K562 (cell line): ENCODE measurements at regions not wholly inside any gene's neighbourhood (a gene's known extent, or its start where the extent isn't known, plus 50 kb on each side); places are given as distances from the start of the nearest gene placed in this dataset.

ENCODE experiments used
- ATAC-seq: fragments of 200-7000 bp; cut with Tn5 transposase; 3 replicates; pipeline ENCODE4 v1.9.1; 2020; ENCODE audit warnings: moderate library complexity
- BruUV-seq: library from RNA; stranded (reverse); fragments of 400-500 nt; replicated peaks from 2 replicates; lab custom pipeline; 2021; lab: Mats Ljungman, UMichigan
- CTCF ChIA-PET: fragments of 300-600 bp; formaldehyde crosslinking; extraction: SDS; loops from one replicate; lab custom pipeline; 2021; ENCODE audit warnings: low intra/inter-chr PET ratio; lab: Yijun Ruan, JAX
- POLR2A ChIA-PET: fragments of 300-600, 350-650 bp; sonication (Branson Sonifier 250); formaldehyde crosslinking; extraction: SDS; loops from one replicate; lab custom pipeline; 2021; ENCODE audit warnings: antibody characterized with exemption, inconsistent platforms; lab: Yijun Ruan, JAX
- DNase-seq, 4 experiments: peaks; one replicate each; pipeline versions ENCODE4 v3.0.0 to v3.0.0-alpha.2; 2011 to 2018; ENCODE audit warnings: low spot score in 3 of 4, mixed read lengths in 3 of 4; ENCODE audit errors: extremely low read depth in 1 of 4
- FAIRE-seq: peaks from 2 replicates; lab custom pipeline; 2011; peaks lifted over from hg19 to GRCh38; lab: Jason Lieb, UNC
- H2AFZ ChIP-seq: 2 replicates; pipeline ENCODE4 v1.6.0; 2011; ENCODE audit warnings: low read depth, low read length, control low read depth, inconsistent platforms
- H3K27ac ChIP-seq: fragments of 200-600 bp; 3 replicates; pipeline ENCODE4 v1.8.0; 2011; ENCODE audit warnings: low read depth, mild to moderate bottlenecking, control low read depth, inconsistent platforms, low read length, moderate library complexity, mixed read lengths; ENCODE audit errors: extremely low read depth
- H3K27me3 ChIP-seq, 2 experiments: fragments of 300-600 bp in 1 of 2; 2 replicates in 1 of 2; 3 replicates in 1 of 2; pipeline versions ENCODE4 v1.6.0 to v1.8.0; 2011; ENCODE audit warnings: inconsistent platforms in 2 of 2, low read length in 2 of 2, mild to moderate bottlenecking in 1 of 2, mixed read lengths in 1 of 2, moderate library complexity in 1 of 2; ENCODE audit not compliant: control insufficient read depth in 2 of 2, insufficient read depth in 2 of 2
- H3K36me3 ChIP-seq: fragments of 300-600 bp; 3 replicates; pipeline ENCODE4 v1.8.0; 2011; ENCODE audit warnings: mild to moderate bottlenecking, low read length, inconsistent platforms; ENCODE audit not compliant: control insufficient read depth, insufficient read depth
- H3K4me1 ChIP-seq, 2 experiments: fragments of 200-600 bp in 1 of 2; replicated peaks in 1 of 2; 2 replicates in 1 of 2; 3 replicates in 1 of 2; pipeline versions ENCODE4 v1.5.1 to v1.8.0; 2011; ENCODE audit warnings: inconsistent platforms in 2 of 2, low read length in 2 of 2, mild to moderate bottlenecking in 1 of 2, mixed read lengths in 1 of 2, moderate library complexity in 1 of 2; ENCODE audit not compliant: control insufficient read depth in 2 of 2, insufficient read depth in 2 of 2
- H3K4me2 ChIP-seq: 2 replicates; pipeline ENCODE4 v1.6.1; 2011; ENCODE audit warnings: low read length, control low read depth, inconsistent platforms, mixed read lengths; ENCODE audit not compliant: insufficient read depth
- H3K4me3 ChIP-seq: fragments of 200-600 bp; sonication (generic), shearing (Covaris generic); 2 replicates; pipeline ENCODE4 v1.5.1; 2016; ENCODE audit warnings: control low read depth, inconsistent platforms
- H3K79me2 ChIP-seq: fragments of 200-600 bp; 3 replicates; pipeline ENCODE4 v1.8.0; 2011; ENCODE audit warnings: low read length, inconsistent platforms; ENCODE audit not compliant: control insufficient read depth, insufficient read depth
- H3K9ac ChIP-seq, 2 experiments: 2 replicates each; pipeline versions ENCODE4 v1.6.0 to v1.6.1; 2011; ENCODE audit warnings: low read depth in 2 of 2, low read length in 2 of 2, control low read depth in 1 of 2, inconsistent platforms in 1 of 2, mild to moderate bottlenecking in 1 of 2, mixed read lengths in 1 of 2; ENCODE audit not compliant: insufficient read depth in 1 of 2
- H3K9me1 ChIP-seq: one replicate; pipeline ENCODE4 v1.6.0; 2011; ENCODE audit warnings: inconsistent platforms, mild to moderate bottlenecking, low read length, moderate library complexity; ENCODE audit not compliant: control insufficient read depth, insufficient read depth
- H3K9me3 ChIP-seq: replicated peaks from 2 replicates; pipeline ENCODE4 v1.5.1; 2011; ENCODE audit warnings: low read depth, low read length, inconsistent platforms; ENCODE audit not compliant: control insufficient read depth, insufficient read depth
- H4K20me1 ChIP-seq: replicated peaks from 2 replicates; pipeline ENCODE4 v1.6.1; 2011; ENCODE audit warnings: low read length, inconsistent platforms, mixed read lengths; ENCODE audit not compliant: control insufficient read depth, insufficient read depth
- BRF1 ChIP-seq: IDR thresholded peaks from 3 replicates; pipeline ENCODE4 v1.6.1; 2011; ENCODE audit warnings: borderline replicate concordance, mild to moderate bottlenecking; ENCODE audit not compliant: insufficient read length; ENCODE audit errors: extremely low read depth
- GABPB2 ChIP-seq: fragments of 250-450 bp; sonication (Bioruptor Pico); conservative IDR thresholded peaks from 2 replicates; pipeline ENCODE4 v1.5.1; 2021; ENCODE audit warnings: mild to moderate bottlenecking
- GTF2F1 ChIP-seq: IDR thresholded peaks from 2 replicates; pipeline ENCODE4 v1.6.1; 2011; ENCODE audit warnings: low read depth, low read length, improper control_type of control experiment
- NFE2L1 ChIP-seq: fragments of 450-650 bp; IDR thresholded peaks from 2 replicates; pipeline ENCODE4 v1.6.1; 2016; ENCODE audit warnings: missing genetic modification characterization, low read depth, mild to moderate bottlenecking, missing compliant biosample characterization, moderate library complexity, borderline replicate concordance
- POU5F1 ChIP-seq: fragments of 150-350 bp; IDR thresholded peaks from 2 replicates; pipeline ENCODE4 v1.6.1; 2014; ENCODE audit warnings: borderline replicate concordance, low read length, low read depth, mild to moderate bottlenecking; ENCODE audit not compliant: partially characterized antibody
- SMARCE1 ChIP-seq: fragments of 450-650 bp; IDR thresholded peaks from 2 replicates; pipeline ENCODE4 v1.7.1; 2016; ENCODE audit warnings: mild to moderate bottlenecking
- TFAM ChIP-seq: fragments of 250-450 bp; sonication (Bioruptor Pico); conservative IDR thresholded peaks from 2 replicates; pipeline ENCODE4 v1.5.0; 2021; ENCODE audit warnings: mild to moderate bottlenecking, moderate library complexity
- U2AF2 ChIP-seq: fragments of 200-400 bp; formaldehyde crosslinking; optimal IDR thresholded peaks from 2 replicates; pipeline ENCODE3; 2017; ENCODE audit warnings: low read depth, mild to moderate bottlenecking, low read length
- ZNF76 ChIP-seq: fragments of 250-450 bp; sonication (Bioruptor Pico); IDR thresholded peaks from 2 replicates; pipeline ENCODE4 v1.4.0; 2020; ENCODE audit warnings: mild to moderate bottlenecking, moderate library complexity, borderline replicate concordance
- WGBS: fragments of 100-300 bp; shearing (Covaris generic); methylation state at CpG from one replicate; pipeline ENCODE4 v1.1.6; 2016; ENCODE audit warnings: low coverage, mixed read lengths; ENCODE audit not compliant: insufficient coverage; ENCODE audit errors: missing lambda C conversion rate; 5-methylcytosine and 5-hydroxymethylcytosine counted together
- in situ Hi-C: fragments of 300-500 bp; cut with MboI; formaldehyde crosslinking; loops from 4 replicates; pipeline ENCODE4 v1.15.0; 2018; ENCODE audit warnings: inconsistent platforms, mixed read lengths
- intact Hi-C: fragments of 100-400 bp; cut with micrococcal nuclease; formaldehyde crosslinking; loops from 2 replicates; pipeline ENCODE4 v1.14.2; 2022
- TF ChIP-seq, protein P1 (sequence below): sonication (generic); formaldehyde crosslinking; IDR thresholded peaks from 2 replicates; pipeline ENCODE4 v1.8.1; 2023; ENCODE audit warnings: mild to moderate bottlenecking, missing genetic modification reagents
- TF ChIP-seq, protein P2 (sequence below): sonication (generic); formaldehyde crosslinking; IDR thresholded peaks from 2 replicates; pipeline ENCODE4 v1.8.1; 2023; ENCODE audit warnings: mild to moderate bottlenecking, missing genetic modification reagents
- TF ChIP-seq, protein P3 (sequence below), 2 experiments: IDR thresholded peaks in 1 of 2; conservative IDR thresholded peaks in 1 of 2; 2 replicates each; pipeline ENCODE4 v1.6.1; 2016; ENCODE audit warnings: low read depth in 2 of 2, mild to moderate bottlenecking in 1 of 2, missing compliant biosample characterization in 1 of 2, missing genetic modification characterization in 1 of 2, moderate library complexity in 1 of 2

DNA sequence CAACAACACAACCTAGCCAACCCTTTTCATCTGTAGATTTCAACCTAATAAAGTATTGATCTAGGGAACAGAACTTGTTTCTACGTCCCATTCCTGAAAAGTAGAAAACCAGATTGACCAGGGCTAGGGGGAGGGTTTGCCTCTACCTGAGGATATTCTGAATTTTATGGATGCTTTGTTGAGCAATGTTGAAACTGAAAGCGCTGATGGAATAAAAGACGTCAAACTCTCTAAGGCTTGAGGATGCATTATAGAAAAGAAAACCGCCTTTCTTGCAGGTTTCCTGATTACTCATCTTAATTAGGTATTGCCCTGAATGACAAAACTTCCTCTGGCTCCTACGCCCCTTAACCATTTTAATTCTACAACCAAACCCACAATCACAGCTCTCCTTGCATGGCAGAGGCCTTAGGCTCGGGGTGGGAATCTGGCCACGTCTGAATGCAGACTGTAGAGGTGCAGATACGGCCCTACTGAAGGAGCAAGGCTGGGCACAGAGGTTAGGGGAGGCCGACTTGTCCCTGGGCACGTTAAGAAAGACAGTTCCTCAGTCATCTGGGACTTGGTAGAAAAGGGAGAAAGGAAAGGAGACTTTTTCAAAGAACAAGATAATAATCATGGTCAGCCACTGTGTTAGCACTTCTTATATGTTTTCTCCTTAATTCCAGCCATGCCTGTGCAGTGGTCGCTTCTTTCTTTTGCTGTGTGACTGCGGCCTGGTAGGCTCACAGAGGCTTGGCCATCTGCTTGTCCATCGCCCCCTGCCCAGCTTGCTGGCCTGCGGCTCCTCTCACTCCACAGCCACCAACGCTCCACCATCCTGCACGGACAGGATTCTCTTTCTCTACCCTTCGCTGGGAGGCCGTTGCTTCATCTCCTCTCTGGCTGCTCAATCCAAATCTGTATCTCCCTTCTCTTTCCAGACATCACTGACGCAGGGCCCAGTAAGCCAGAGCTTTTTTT is 209.5 kb downstream of the VAPA start:
- 3% methylated on average over 18 of the region's 19 CpGs for WGBS
- Histone ChIP-seq H2AFZ (no peak overlapping the region), H3K27me3 (peaks cover 0 to 36% of the 10 kb centered on the region in 2 experiments; a peak in 2 of 5 replicates), H3K9me3 (no peaks in the 10 kb centered on the region), H3K4me2 (no peak overlapping the region), H3K4me3 (no peak overlapping the region), H3K27ac (no peak overlapping the region), H3K36me3 (no peaks in the 10 kb centered on the region), H3K4me1 (no peaks in the 10 kb centered on the region), H3K9me1 (no peaks in the 10 kb centered on the region), H3K9ac (no peak overlapping the region), H3K79me2 (no peaks in the 10 kb centered on the region), H4K20me1 (no peaks in the 10 kb centered on the region)
- DNase-seq (no peak), FAIRE-seq (no peak), ATAC-seq (no peak)
- no TSS peak for BruUV-seq
- intact Hi-C loops: no loop called here
- ChIA-PET POLR2A (interaction anchor here (0.7 to 1.1 kb wide), 3 partner anchors 11 to 21 kb away, joined by 3 read pairs; no protein-coding TSS in a partner anchor), CTCF (no interaction called here)
- in situ Hi-C loops: no loop called here
- TF ChIP-seq GTF2F1 (no peak), SMARCE1 (no peak), BRF1 (no peak), POU5F1 (no peak), GABPB2 (CRISPR knock-in tag) (no peak), U2AF2 (no peak), NFE2L1 (tag) (no peak), ZNF76 (CRISPR knock-in tag) (no peak), TFAM (CRISPR knock-in tag) (no peak)
- TF ChIP-seq, protein P1, sequence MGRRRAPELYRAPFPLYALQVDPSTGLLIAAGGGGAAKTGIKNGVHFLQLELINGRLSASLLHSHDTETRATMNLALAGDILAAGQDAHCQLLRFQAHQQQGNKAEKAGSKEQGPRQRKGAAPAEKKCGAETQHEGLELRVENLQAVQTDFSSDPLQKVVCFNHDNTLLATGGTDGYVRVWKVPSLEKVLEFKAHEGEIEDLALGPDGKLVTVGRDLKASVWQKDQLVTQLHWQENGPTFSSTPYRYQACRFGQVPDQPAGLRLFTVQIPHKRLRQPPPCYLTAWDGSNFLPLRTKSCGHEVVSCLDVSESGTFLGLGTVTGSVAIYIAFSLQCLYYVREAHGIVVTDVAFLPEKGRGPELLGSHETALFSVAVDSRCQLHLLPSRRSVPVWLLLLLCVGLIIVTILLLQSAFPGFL (CRISPR knock-in tag): no peak
- TF ChIP-seq, protein P2, sequence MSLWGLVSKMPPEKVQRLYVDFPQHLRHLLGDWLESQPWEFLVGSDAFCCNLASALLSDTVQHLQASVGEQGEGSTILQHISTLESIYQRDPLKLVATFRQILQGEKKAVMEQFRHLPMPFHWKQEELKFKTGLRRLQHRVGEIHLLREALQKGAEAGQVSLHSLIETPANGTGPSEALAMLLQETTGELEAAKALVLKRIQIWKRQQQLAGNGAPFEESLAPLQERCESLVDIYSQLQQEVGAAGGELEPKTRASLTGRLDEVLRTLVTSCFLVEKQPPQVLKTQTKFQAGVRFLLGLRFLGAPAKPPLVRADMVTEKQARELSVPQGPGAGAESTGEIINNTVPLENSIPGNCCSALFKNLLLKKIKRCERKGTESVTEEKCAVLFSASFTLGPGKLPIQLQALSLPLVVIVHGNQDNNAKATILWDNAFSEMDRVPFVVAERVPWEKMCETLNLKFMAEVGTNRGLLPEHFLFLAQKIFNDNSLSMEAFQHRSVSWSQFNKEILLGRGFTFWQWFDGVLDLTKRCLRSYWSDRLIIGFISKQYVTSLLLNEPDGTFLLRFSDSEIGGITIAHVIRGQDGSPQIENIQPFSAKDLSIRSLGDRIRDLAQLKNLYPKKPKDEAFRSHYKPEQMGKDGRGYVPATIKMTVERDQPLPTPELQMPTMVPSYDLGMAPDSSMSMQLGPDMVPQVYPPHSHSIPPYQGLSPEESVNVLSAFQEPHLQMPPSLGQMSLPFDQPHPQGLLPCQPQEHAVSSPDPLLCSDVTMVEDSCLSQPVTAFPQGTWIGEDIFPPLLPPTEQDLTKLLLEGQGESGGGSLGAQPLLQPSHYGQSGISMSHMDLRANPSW (CRISPR knock-in tag): no peak
- TF ChIP-seq, protein P3, sequence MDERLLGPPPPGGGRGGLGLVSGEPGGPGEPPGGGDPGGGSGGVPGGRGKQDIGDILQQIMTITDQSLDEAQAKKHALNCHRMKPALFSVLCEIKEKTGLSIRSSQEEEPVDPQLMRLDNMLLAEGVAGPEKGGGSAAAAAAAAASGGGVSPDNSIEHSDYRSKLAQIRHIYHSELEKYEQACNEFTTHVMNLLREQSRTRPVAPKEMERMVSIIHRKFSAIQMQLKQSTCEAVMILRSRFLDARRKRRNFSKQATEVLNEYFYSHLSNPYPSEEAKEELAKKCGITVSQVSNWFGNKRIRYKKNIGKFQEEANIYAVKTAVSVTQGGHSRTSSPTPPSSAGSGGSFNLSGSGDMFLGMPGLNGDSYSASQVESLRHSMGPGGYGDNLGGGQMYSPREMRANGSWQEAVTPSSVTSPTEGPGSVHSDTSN (CRISPR knock-in tag; IDR thresholded peaks at IDR 0.05; ENCODE audit: low read depth): no peak
- TF ChIP-seq, protein P3 (tag; conservative IDR thresholded peaks at IDR 0.05; ENCODE audit: low read depth): no peak
